Heart left ventricle (tissue), 16 donors: ENCODE measurements at regions not wholly inside any gene's neighbourhood (a gene's known extent, or its start where the extent isn't known, plus 50 kb on each side); places are given as distances from the start of the nearest gene placed in this dataset.

ENCODE experiments used
- ATAC-seq, 4 donors: fragments of 200-7000 bp; cut with Tn5 transposase; one replicate each; pipeline ENCODE4 v1.9.1; 2020 to 2022; ENCODE audit warnings: moderate library complexity in 4 of 4, mild to moderate bottlenecking in 3 of 4, moderate number of reproducible peaks in 1 of 4
- DNase-seq, 5 donors: peaks; one replicate each; pipeline ENCODE4 v3.0.0-alpha.2; 2020
- H3K27ac ChIP-seq, 12 donors: fragments of 200-600 bp; sonication (generic) in 4 of 12; one replicate each; pipeline versions ENCODE4 v1.5.0 to v1.8.0; 2016 to 2022; ENCODE audit warnings: mild to moderate bottlenecking in 2 of 12
- H3K27me3 ChIP-seq, 9 donors: fragments of 200-600 bp; sonication (generic) in 2 of 9; one replicate each; pipeline versions ENCODE4 v1.5.1 to v1.8.0; 2016 to 2022; ENCODE audit warnings: mild to moderate bottlenecking in 3 of 9
- H3K36me3 ChIP-seq, 9 donors: fragments of 200-600 bp; sonication (generic) in 2 of 9; one replicate each; pipeline versions ENCODE4 v1.5.0 to v1.8.0; 2018 to 2022; ENCODE audit warnings: mild to moderate bottlenecking in 2 of 9
- H3K4me1 ChIP-seq, 12 donors: fragments of 200-600 bp; sonication (generic) in 4 of 12; one replicate each; pipeline versions ENCODE4 v1.5.0 to v1.8.0; 2016 to 2022; ENCODE audit warnings: mild to moderate bottlenecking in 3 of 12
- H3K4me3 ChIP-seq, 12 donors: fragments of 200-600 bp; sonication (generic) in 4 of 12; one replicate each; pipeline versions ENCODE4 v1.5.0 to v1.8.0; 2017 to 2022; ENCODE audit warnings: mild to moderate bottlenecking in 9 of 12, moderate library complexity in 4 of 12
- H3K9me3 ChIP-seq, 12 donors: fragments of 200-600 bp; sonication (generic) in 4 of 12; one replicate each; pipeline versions ENCODE4 v1.5.0 to v1.8.0; 2016 to 2022; ENCODE audit warnings: mild to moderate bottlenecking in 1 of 12
- CTCF ChIP-seq, 12 donors: fragments of 200-600 bp; sonication (generic) in 4 of 12; IDR thresholded peaks; one replicate each; pipeline versions ENCODE4 v1.5.0 to v1.8.0; 2018 to 2022; ENCODE audit warnings: antibody characterized with exemption in 12 of 12, mild to moderate bottlenecking in 5 of 12
- POLR2A ChIP-seq, 2 donors: fragments of 450-650 bp; IDR thresholded peaks; one replicate each; pipeline ENCODE4 v1.6.1; 2017; ENCODE audit warnings: antibody characterized with exemption in 2 of 2, mild to moderate bottlenecking in 2 of 2, moderate library complexity in 2 of 2
- WGBS, 4 donors: extraction: QIAGEN DNeasy Blood & Tissue Kit in 2 of 4; methylation state at CpG; one replicate each; pipeline versions ENCODE4 v1.1.5 to v1.1.7; 2013 to 2018; 5-methylcytosine and 5-hydroxymethylcytosine counted together
- intact Hi-C, 10 donors: fragments of 100-400 bp; cut with DNase I; formaldehyde crosslinking; loops; one replicate each; pipeline versions ENCODE4 v1.11.1 to v1.14.2; 2022
- donor health status: ischemic (EF 13 %, LVEDD 7.1; RV severe dilation, severe dysfunction).
- donor health status: healthy with polysubstance abuse.
- donor health status: DM: no; HTN: yes; CAD: no.
- donor health status: DM: no; HTN: no; CAD: no.
- donor health status: ischemic (EF 25% LVEDD 6.9; RV normal size, moderate dysfunction).
- donor health status: ischemic (EF 25% LVEDD 5.7; RV mildly dilated, moderate dysfunction).
- donor health status: healthy.
- donor health status: DM: yes; HTN: yes; CAD: no.
- donor health status: ischemic (EF 35%, LVEDD 5.7; RV mildly dilated, moderate dysfunction).
- donor health status: nonischemic (EF 11% LVEDD 7.7; RV severe dilation, severe dysfunction).
- donor health status: DM: yes; HTN: yes; CAD: no.
- donor health status: PGD.
- donor health status: ischemic (EF 29% LVEDD 5.4; RV normal size, mild dysfunction).
- donor health status: nonischemic (EF 23%, LVEDD 6.1; RV moderate dilation, normal function).

DNA sequence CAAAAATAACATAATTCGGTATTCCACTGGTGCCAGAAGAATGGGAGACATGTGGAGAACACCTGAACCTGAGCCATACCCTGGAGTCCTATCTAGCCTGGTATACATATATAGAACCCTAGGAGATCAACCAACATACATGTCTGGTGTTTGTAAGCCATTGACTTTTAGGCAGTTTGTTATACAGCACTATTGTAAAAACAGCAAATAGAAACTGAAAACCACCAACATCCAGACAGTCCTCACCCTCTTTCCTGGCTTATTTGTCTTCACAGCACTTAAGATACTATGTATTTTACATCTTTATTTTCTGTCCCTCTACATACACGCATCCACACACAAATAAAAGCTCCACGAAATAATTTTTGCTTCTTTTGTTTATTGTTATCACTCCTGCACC lies 404.2 kb upstream of the PMFBP1 start:
- intact Hi-C loops: no loop called here
- WGBS, 4 donors: 89 to 97% (median 93%) methylated on average over 3 of the region's 3 CpGs
- no peak for DNase-seq
- TF ChIP-seq CTCF (IDR thresholded peaks at IDR 0.05) (no peak), POLR2A (IDR thresholded peaks at IDR 0.05) (no peak)
- no peak overlapping the region for H3K27ac ChIP-seq
- no peak for ATAC-seq
- H3K4me3 ChIP-seq: no peak overlapping the region
- no peaks in the 10 kb centered on the region for H3K4me1 ChIP-seq
- no peaks in the 10 kb centered on the region for H3K9me3 ChIP-seq
- no peaks in the 10 kb centered on the region for H3K27me3 ChIP-seq
- H3K36me3 ChIP-seq: no peaks in the 10 kb centered on the region

GRCh38 chr16:72569677-72570076 lies 397.7 kb upstream of the PMFBP1 start:
- no peaks in the 10 kb centered on the region for H3K36me3 ChIP-seq
- H3K27ac ChIP-seq: no peak overlapping the region
- no peak for ATAC-seq
- H3K27me3 ChIP-seq: no peaks in the 10 kb centered on the region
- WGBS, 4 donors: 90 to 93% (median 92%) methylated on average over 7 of the region's 7 CpGs
- intact Hi-C loops: no loop called here
- H3K9me3 ChIP-seq: no peaks in the 10 kb centered on the region
- no peak for DNase-seq
- no peaks in the 10 kb centered on the region for H3K4me1 ChIP-seq
- TF ChIP-seq CTCF (IDR thresholded peaks at IDR 0.05) (no peak), POLR2A (IDR thresholded peaks at IDR 0.05) (no peak)
- H3K4me3 ChIP-seq: no peak overlapping the region

- TF ChIP-seq CTCF (IDR thresholded peaks at IDR 0.05) (no peak), POLR2A (IDR thresholded peaks at IDR 0.05) (no peak)
- no peaks in the 10 kb centered on the region for H3K9me3 ChIP-seq
- H3K27me3 ChIP-seq: no peaks in the 10 kb centered on the region
- H3K4me3 ChIP-seq: no peak overlapping the region
- WGBS, 4 donors: 0 to 53% (median 26%) methylated on average over 1 of the region's 1 CpG
- no peak for ATAC-seq
- intact Hi-C loops: no loop called here
- no peak overlapping the region for H3K27ac ChIP-seq
- no peak for DNase-seq
- no peaks in the 10 kb centered on the region for H3K36me3 ChIP-seq
- no peaks in the 10 kb centered on the region for H3K4me1 ChIP-seq
Measured at GRCh38 chr16:72568502-72568901, 396.5 kb upstream of the PMFBP1 start.

DNA sequence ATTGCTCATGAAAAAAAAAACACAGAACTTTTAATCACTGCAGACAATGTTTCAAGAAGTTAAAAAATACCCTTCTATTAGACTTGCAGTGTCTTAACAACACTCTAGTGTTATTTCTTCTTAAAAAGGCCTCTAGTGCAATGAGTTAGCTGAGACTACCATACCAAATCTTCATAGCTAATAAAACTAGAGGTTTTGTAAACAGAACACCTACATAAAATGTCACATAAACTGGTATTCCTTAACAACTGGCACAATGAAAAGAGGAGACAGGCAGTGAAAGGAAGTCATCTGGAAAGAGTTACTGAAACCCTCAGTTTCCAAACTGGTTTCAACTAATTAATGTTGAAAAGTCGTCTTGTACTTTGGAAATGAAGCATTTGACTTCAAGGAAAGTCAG lies 394.2 kb upstream of the PMFBP1 start:
- H3K9me3 ChIP-seq: no peaks in the 10 kb centered on the region
- H3K27ac ChIP-seq: no peak overlapping the region
- no peak for DNase-seq
- no peak for ATAC-seq
- H3K4me1 ChIP-seq: no peaks in the 10 kb centered on the region
- 73 to 86% (median 81%) methylated on average over 1 of the region's 1 CpG for WGBS, 4 donors
- no peak for TF ChIP-seq POLR2A (IDR thresholded peaks at IDR 0.05)
- TF ChIP-seq CTCF (IDR thresholded peaks at IDR 0.05): no peak
- intact Hi-C loops: no loop called here
- no peaks in the 10 kb centered on the region for H3K27me3 ChIP-seq
- H3K36me3 ChIP-seq: no peaks in the 10 kb centered on the region
- no peak overlapping the region for H3K4me3 ChIP-seq
